ENCODE measurements at regions not wholly inside any gene's neighbourhood (a gene's known extent, or its start where the extent isn't known, plus 50 kb on each side); places are given as distances from the start of the nearest gene placed in this dataset.

GRCh38 chr6:145008715-145009114 lies 723.6 kb downstream of the UTRN start:
- DNase-seq: no peak

- DNase-seq: no peak
Observed at GRCh38 chr6:145009711-145010110, 724.6 kb downstream of the UTRN start.

GRCh38 chr6:145012039-145012662 lies 723.2 kb downstream of the EPM2A start:
- no peak for DNase-seq

DNA sequence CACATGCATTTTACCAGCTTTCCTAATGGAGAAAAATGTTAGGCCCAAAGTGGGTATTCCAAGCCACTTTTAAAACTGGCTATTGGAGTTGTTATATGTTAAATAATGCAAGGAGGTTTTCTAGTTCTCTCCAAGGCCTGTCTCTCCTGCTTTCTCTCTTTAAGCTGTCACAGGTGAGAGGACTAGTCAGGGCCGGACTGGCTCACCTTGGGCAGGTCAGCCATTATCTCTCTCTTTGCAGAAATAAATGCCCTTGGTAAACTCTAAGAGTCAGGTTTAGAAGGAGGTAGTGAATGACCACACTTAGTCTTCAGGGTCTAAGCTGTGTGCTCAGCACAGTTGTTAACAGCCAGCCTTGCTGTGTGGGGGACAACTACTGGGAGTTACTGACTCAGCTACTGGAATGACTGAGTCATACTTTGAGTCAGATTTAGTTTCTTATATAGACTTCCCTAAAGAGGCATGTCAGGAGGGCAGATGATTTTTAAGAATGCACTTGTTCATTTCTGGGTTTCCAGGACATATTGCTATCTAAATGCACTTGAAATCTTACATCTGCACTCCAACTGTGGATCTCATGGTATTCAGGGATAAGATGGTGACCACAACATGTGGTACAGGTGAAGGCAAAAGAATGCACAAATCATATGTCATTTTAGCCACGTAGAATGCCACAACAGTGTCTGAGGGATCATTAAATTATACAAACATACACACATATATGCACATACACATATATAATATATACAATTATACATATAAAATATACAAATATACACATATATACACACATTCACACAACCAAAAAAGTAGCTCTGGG lies 719.4 kb downstream of the EPM2A start:
- peak; percentile 19 to 45 for DNase-seq

- DNase-seq: no peak
Observed at GRCh38 chr6:145017051-145017450, 718.3 kb downstream of the EPM2A start.

DNA sequence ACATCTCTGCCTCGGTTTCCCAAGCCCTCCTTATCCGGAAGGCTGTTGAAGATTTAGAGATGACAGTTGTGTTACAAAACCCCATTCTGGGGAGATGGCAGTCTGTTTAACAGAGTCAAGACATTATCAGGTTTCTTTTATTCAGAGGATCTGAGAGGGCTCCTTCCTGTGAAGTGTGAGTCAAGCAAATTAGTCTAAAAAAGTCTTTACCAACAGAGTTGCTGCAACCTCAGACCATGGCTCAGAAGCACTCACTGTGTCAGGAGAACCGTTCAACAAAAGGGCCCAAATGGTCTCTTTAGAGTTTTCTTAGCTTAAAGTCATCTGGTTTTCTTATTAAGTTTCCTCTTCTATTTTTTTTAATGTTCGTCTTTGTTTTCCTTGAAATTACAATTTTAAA lies 717.8 kb downstream of the EPM2A start:
- no peak for DNase-seq

DNA sequence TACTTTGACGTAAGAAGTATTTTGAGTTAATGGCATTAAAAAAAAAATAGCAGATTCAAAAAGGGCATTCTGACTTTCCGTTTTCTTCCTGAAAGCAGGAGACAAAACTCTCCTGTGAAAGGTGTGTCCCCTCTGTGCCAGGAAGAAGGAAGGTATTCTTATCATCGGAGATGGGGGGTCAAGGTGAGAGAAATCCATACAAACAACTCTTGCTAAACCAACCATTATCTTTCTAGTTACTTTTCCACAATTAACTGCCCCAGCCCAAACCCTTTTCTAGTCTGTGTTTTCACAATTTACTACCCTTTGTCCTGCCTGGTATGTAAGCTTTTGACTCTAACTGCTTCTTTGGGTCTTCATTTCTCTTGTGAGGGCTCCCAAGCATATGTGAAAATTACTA lies 717.3 kb downstream of the EPM2A start:
- DNase-seq: no peak

DNA sequence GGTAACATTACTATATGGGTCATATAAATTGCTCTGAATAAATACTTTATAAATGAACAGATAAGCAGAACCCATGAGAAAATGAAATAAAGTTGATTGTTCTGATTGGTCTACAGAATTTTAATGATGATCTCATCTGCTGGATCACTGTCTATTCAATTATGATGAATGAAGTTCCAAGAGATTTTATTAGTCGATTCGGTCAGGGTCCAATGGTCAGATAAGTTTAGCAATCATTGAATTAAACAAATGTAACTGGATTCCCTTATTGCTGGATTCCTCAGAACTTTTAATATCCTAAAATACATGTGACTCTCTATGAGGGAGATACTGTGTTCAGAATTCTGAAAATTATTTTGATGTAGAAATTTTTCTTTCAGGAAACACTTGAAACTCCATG lies 715.2 kb downstream of the EPM2A start:
- no peak for DNase-seq

DNA sequence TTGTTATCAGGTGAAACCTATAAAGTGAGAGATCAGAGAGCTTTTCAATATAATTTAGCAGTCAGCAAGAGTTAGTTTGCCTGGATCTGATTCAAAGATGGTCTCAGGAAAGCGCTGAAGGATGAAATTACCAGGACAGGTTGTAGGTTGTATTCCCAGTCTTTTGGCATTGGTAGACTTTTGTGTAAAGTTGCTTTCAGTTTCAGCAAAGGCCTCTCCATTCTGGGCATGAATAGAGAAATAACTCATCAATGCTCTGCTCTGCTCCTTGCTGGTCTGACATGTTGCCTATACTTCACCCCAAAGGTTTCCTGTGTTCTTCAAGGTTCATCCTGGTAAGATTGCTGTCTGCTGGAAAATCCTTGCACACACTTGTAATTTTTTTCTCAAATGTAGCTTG lies 714.8 kb downstream of the EPM2A start:
- DNase-seq: no peak

- no peak for DNase-seq
Observed at GRCh38 chr6:145022199-145022796, 713.0 kb downstream of the EPM2A start.

DNA sequence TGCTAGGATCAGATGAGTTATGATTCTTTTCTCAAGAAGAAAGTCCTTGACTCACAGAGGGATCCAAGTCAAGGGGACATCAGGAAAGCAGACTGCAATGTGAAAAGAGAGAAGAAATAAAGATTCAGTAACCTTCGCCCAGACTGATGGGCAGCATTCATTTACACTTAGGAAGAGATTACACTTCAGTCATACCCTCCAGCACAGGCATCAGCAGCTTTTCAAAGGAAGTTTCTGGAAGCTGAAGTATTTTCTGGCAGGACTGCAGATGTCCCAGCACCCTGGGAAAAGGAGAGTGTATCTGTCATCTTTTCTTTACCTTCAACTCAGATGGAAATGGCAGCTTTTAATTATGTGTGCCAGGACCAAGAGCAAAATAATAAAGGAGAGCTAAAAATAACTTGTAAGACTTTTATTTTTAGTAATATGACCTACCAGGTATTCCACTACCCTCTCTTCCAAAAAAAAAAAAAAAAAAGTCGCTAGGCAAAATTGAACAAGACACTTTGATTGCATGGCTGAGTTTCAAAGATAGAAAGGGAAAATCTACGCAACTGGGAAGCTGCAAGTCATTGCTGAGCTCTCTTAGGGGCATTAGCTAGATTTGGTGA lies 712.1 kb downstream of the EPM2A start:
- no peak for DNase-seq

GRCh38 chr6:145025488-145025887 lies 709.8 kb downstream of the EPM2A start:
- no peak for DNase-seq

DNA sequence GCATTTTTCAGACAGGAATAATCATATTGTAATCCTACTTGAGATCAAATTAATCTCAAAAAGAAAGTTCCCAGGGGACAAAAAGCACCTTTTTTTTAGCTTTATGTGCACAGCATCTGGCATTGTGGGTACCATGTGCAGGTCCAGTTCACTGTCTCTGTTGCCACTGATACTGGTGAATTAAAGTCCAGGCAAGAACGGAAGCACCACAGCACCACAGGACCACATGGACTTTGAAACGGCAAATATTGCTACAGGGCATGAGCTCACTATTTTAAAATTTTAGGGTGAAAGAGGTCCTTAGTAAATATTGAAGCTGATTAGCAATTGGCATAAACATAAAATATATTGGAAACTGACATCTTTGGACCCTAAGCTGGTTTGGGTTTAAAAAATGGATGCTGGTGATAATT lies 709.0 kb downstream of the EPM2A start:
- DNase-seq: no peak

DNA sequence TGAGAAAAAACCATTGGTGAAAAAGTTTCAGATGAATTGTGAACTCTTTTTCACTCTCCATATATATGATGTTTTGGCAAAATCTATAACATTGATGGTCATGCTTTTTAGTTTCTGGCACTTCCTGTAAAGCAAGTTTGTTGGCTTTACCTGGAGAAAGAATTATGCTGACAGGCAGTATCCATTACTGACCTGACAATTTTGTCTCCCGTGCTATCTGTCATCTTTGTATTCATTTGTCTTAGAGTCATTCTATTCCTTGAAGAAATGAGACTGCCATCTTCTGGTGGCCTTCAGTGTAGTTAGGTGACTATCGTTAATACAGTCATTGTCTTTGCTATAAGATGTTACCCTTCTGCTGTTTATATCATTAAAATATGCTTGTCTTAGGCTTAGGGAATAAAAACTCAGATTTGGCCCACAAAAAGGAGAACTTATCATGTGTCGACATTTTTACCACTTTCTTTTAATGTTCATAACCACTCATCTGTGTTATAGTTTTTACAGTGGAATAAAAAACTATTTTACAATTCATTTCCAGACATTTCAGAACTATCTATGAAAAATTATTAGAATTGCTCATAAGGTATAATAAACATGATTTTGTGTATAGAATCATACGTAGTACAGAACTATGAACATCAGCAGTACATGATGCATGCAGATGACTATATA lies 707.0 kb downstream of the EPM2A start:
- peak; percentile 62 to 66 for DNase-seq

- no peak for DNase-seq
Observed at GRCh38 chr6:145031001-145031400, 704.3 kb downstream of the EPM2A start.

DNA sequence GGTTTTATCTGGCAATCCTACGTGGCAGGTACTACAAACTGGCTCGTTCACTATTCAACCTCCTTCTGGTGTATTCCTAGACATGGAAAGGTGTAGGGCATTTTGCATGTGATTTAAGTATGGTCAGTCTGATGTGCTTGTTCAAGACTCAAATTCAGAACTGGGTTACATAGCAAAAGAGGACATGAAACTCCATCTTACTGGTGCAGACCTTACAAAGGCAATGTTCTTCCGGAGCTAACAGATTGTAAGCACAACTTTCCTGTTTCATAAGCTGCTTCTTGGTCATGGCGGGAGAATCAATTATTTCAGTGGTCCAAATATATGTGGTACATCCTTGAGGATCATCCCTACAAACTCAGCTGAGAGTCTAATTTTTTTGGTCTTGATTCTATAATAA lies 703.4 kb downstream of the EPM2A start:
- no peak for DNase-seq

DNA sequence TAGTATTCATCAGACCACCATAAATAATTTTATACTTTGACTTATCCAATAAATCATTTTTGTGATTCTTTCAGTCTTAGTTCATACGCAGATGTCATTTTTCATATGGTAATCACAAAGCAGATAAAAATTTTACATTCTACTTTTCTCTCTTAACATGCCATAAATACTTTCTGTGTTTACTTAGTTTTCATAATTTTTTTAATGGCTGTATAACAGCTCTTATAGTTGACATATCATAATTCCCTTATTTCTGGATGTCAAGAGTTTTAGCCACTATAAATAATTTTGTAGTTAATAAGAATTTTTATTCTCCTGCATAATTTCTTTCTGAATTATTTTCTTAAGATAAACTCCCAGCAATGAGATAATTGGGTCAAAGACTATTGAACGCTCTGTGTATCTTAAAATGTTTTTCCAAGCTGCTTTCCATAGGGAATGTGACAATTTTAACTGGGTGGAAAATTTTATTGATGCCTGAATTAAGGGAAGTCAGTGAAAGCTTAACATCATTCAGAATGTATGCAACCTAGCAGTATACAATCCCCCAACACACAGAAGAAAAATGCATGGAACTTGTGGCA lies 702.7 kb downstream of the EPM2A start:
- no peak for DNase-seq

DNA sequence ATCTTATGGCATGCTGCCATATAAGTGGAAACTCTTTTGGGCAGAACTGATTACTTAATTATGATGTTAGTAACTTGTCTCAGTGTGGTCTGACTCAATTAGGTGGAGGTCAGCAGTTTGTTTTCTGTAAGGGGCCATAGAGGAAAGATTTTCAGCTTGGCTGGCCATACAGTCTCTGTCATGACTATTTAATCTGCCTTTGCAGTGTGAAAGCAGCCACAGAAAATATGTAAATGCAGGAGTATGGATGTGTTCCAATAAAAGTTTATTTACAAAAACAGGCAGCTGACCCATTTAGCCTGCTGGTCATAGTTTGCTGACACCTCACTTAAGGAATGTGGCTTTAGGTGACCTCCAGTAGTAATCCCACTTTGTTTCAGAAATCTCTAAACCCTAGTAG lies 700.7 kb downstream of the EPM2A start:
- no peak for DNase-seq

DNA sequence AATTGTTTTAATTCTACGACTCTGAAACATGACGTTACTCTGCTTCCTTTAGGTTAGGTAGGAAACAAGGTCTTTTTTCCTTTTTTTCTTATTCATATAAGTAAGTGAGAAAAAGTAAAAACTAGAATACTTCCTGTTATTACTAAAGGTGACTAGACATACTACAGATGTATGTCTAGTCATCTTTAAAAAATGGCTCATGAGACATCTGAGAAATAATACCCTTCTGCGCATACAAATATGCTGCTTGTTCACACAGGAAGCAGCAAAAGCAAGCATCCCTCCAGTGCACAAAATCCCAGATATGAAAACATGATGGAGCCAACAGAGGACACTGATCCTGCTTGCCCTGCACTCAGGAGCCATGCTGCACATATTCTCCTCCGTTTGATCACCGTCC lies 699.1 kb downstream of the EPM2A start:
- no peak for DNase-seq

GRCh38 chr6:145036848-145037567 lies 698.3 kb downstream of the EPM2A start:
- DNase-seq: no peak

DNA sequence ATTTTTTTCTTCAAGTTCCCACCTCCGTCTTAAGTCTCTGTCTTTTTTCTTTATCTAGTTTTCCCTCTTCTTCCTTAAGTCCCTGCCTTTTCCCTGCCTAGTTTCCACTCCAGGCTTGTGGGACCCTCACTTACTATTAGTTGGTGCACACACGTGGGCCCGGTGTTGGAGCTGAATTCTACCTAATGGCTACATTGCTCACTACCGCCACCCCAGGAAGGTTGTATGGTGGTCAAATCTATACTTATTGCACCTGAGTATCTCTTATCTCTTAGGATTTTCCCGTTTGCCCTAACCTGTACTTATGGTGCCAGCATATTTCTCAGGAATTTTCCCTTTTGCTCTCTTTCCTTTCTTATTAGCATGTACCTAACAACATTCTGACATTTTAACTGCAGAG lies 692.8 kb downstream of the EPM2A start:
- DNase-seq: no peak

DNA sequence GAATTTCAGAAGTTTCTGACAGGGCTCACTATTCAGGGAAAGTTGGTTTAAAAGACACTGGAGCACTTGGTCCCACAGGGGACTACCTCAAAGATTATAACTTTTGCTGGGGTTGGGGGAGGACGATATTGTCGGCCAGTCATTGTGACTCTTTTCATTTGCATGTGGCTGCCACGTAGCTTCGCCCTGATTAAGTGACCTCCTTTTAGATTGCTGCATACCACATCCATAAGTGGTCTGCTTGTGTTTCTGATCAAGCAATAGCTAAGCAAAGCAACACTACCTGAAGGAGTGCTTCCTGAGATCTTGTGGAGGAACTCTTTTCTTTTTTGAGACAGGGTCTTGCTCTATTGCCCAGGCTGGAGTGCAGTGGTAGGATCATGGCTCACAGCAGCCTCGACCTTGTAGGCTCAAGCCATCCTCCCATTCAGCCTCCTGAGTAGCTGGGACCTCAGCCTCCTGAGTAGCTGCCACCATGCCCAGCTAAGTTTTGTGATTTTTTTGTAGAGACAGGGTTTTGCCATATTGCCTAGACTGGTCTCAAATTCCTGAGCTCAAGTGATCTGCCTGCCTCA lies 691.3 kb downstream of the EPM2A start:
- DNase-seq: no peak

All from AML-193 (cell line).